Transverse colon (tissue), 4 donors: ENCODE measurements at regions not wholly inside any gene's neighbourhood (a gene's known extent, or its start where the extent isn't known, plus 50 kb on each side); places are given as distances from the start of the nearest gene placed in this dataset.

Experiments
- EP300 ChIP-seq: sonication (generic); formaldehyde crosslinking; IDR thresholded peaks from one replicate; pipeline ENCODE4 v1.6.1; 2017; ENCODE audit warnings: antibody characterized with exemption, low read depth
- POLR2A ChIP-seq: fragments of 450-650 bp; IDR thresholded peaks from one replicate; pipeline ENCODE4 v1.6.1; 2016; ENCODE audit warnings: antibody characterized with exemption, mild to moderate bottlenecking, moderate library complexity
- POLR2AphosphoS5 ChIP-seq, 3 donors: sonication (generic); formaldehyde crosslinking; IDR thresholded peaks; one replicate each; pipeline ENCODE4 v1.6.1; 2016; ENCODE audit warnings: antibody characterized with exemption in 3 of 3
- TF ChIP-seq, protein P1 (sequence below), 5 experiments: fragments of 200-600 bp in 3 of 5; fragments of 450-650 bp in 2 of 5; sonication (generic) in 3 of 5; IDR thresholded peaks; 1 replicate in 2 of 5; 2 replicates in 3 of 5; pipeline ENCODE4 v1.5.1; 2016 to 2017; ENCODE audit warnings: antibody characterized with exemption in 5 of 5, inconsistent platforms in 3 of 5, mild to moderate bottlenecking in 2 of 5, moderate library complexity in 1 of 5

DNA sequence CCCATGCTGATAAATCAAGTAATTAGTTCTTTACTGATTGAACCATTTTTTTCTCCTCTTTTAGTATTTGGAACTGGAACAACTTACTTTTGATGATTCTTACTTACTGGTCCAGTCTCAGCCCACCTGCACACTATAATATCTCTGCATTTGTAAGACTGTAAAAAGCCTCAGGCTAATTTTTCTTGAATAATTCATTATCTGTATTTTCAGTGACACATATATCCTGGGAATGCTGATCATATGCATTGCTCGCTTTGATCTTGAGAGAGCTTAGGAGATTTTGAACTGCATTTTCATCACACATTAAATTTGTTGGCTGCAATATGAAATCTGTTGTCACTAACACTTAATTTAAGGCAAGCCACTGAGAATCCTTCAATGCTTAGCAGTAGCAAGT, 760.6 kb downstream of the EDEM1 start:
- TF ChIP-seq, protein P1, sequence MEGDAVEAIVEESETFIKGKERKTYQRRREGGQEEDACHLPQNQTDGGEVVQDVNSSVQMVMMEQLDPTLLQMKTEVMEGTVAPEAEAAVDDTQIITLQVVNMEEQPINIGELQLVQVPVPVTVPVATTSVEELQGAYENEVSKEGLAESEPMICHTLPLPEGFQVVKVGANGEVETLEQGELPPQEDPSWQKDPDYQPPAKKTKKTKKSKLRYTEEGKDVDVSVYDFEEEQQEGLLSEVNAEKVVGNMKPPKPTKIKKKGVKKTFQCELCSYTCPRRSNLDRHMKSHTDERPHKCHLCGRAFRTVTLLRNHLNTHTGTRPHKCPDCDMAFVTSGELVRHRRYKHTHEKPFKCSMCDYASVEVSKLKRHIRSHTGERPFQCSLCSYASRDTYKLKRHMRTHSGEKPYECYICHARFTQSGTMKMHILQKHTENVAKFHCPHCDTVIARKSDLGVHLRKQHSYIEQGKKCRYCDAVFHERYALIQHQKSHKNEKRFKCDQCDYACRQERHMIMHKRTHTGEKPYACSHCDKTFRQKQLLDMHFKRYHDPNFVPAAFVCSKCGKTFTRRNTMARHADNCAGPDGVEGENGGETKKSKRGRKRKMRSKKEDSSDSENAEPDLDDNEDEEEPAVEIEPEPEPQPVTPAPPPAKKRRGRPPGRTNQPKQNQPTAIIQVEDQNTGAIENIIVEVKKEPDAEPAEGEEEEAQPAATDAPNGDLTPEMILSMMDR (IDR thresholded peaks at IDR 0.05) = no peak
- no peak for TF ChIP-seq POLR2A
- TF ChIP-seq POLR2AphosphoS5 (IDR thresholded peaks at IDR 0.05) = no peak
- TF ChIP-seq EP300 = no peak
